ENCODE measurements at regions not wholly inside any gene's neighbourhood (a gene's known extent, or its start where the extent isn't known, plus 50 kb on each side); places are given as distances from the start of the nearest gene placed in this dataset.

GRCh38 chr2:62296034-62296831 is 100.3 kb downstream of the B3GNT2 start (continued):
- TF ChIP-seq ZNF274 (IDR thresholded peaks at IDR 0.05; ENCODE audit: low read depth, low read length) (no peak), EZH2 (IDR thresholded peaks at IDR 0.05) (no peak), ZFX (IDR thresholded peaks at IDR 0.05) (no peak), MAX (IDR thresholded peaks at IDR 0.05) (no peak)

GRCh38 chr2:62293490-62294271 is 97.8 kb downstream of the B3GNT2 start:
- intact Hi-C loops (cut with micrococcal nuclease) = no loop called here
- Histone ChIP-seq H3K27me3 (ENCODE audit: insufficient read depth, low read length) (no peaks in the 10 kb centered on the region), H3K79me2 (ENCODE audit: insufficient read depth, low read length) (no peaks in the 10 kb centered on the region), H3K9ac (ENCODE audit: low read length) (0 out of 2 replicates have a peak overlapping the region, but pooled peaks have one; percentile 11), H3K9me3 (ENCODE audit: control insufficient read depth in 1 of 2, insufficient read depth in 1 of 2, low read depth in 1 of 2, low read length in 2 of 2) (no peaks in the 10 kb centered on the region), H3K4me2 (ENCODE audit: low read length) (peak overlapping the region; percentile 35; the same call in 1 of the 2 replicates), H3K4me3 (replicated peaks in 1 of 2; ENCODE audit: low read depth in 1 of 2, low read length in 2 of 2) (no peak overlapping the region), H3K27ac (ENCODE audit: low read depth, low read length) (peak overlapping the region; percentile 13; the same call in 1 of the 2 replicates), H3K9me2 (ENCODE audit: insufficient read depth) (no peaks in the 10 kb centered on the region), H3K4me1 (ENCODE audit: control insufficient read depth in 1 of 2, insufficient read depth in 2 of 2, low read length in 2 of 2) (peaks cover 17 to 22% of the 10 kb centered on the region in 2 experiments), H2AFZ (ENCODE audit: low read depth, low read length, poor library complexity, severe bottlenecking) (no peak overlapping the region), H4K20me1 (ENCODE audit: insufficient read depth) (no peaks in the 10 kb centered on the region), H3K36me3 (ENCODE audit: control insufficient read depth in 1 of 2, insufficient read depth in 2 of 2, low read length in 2 of 2) (no peaks in the 10 kb centered on the region)
- POLR2A ChIA-PET = interaction anchor here (0.8 kb wide), 1 partner anchor 11 kb away, joined by 4 read pairs; no protein-coding TSS in a partner anchor
- RAD21 ChIA-PET (ENCODE audit: low non-redundant PET in 1 of 2, low total read pairs in 2 of 2, uncharacterized antibody in 2 of 2, unreplicated experiment in 2 of 2) = no interaction called here
- TF ChIP-seq EGR1 (IDR thresholded peaks at IDR 0.05; ENCODE audit: low read depth) = no peak
- peak; percentile 31; the same call in 1 of the 2 replicates for TF ChIP-seq MAX (IDR thresholded peaks at IDR 0.05)
- no peak for TF ChIP-seq JUND (IDR thresholded peaks at IDR 0.05)
- TF ChIP-seq TCF7L2 (IDR thresholded peaks at IDR 0.05; ENCODE audit: borderline replicate concordance, extremely low read depth, insufficient read depth, insufficient read length) = no peak
- TF ChIP-seq SP1 (IDR thresholded peaks at IDR 0.05; ENCODE audit: low read depth) = no peak
- peak; percentile 66 for TF ChIP-seq ZFX (IDR thresholded peaks at IDR 0.05)
- no peak for TF ChIP-seq EZH2phosphoT487 (IDR thresholded peaks at IDR 0.05; ENCODE audit: borderline replicate concordance)
- no peak for TF ChIP-seq FOSL1 (IDR thresholded peaks at IDR 0.05; ENCODE audit: low read depth)
- no peak for TF ChIP-seq ELF1 (IDR thresholded peaks at IDR 0.05; ENCODE audit: borderline replicate concordance, low read depth)
- no peak for TF ChIP-seq ZNF274 (IDR thresholded peaks at IDR 0.05; ENCODE audit: low read depth, low read length)
- TF ChIP-seq POLR2A (IDR thresholded peaks at IDR 0.05; ENCODE audit: borderline replicate concordance, extremely low read depth, insufficient read depth, insufficient read length) = no peak
- TF ChIP-seq ATF3 (IDR thresholded peaks at IDR 0.05) = no peak
- no peak for TF ChIP-seq RAD21 (IDR thresholded peaks at IDR 0.05; ENCODE audit: low read depth)
- peak; percentile 68 for ATAC-seq
- DNase-seq (ENCODE audit: low read depth, low spot score) = no peak
- BruUV-seq (replicated peaks) = no TSS peak
- CTCF ChIA-PET = no interaction called here

Data from HCT116 (cell line).